ENCODE measurements at regions not wholly inside any gene's neighbourhood (a gene's known extent, or its start where the extent isn't known, plus 50 kb on each side); places are given as distances from the start of the nearest gene placed in this dataset.

DNA sequence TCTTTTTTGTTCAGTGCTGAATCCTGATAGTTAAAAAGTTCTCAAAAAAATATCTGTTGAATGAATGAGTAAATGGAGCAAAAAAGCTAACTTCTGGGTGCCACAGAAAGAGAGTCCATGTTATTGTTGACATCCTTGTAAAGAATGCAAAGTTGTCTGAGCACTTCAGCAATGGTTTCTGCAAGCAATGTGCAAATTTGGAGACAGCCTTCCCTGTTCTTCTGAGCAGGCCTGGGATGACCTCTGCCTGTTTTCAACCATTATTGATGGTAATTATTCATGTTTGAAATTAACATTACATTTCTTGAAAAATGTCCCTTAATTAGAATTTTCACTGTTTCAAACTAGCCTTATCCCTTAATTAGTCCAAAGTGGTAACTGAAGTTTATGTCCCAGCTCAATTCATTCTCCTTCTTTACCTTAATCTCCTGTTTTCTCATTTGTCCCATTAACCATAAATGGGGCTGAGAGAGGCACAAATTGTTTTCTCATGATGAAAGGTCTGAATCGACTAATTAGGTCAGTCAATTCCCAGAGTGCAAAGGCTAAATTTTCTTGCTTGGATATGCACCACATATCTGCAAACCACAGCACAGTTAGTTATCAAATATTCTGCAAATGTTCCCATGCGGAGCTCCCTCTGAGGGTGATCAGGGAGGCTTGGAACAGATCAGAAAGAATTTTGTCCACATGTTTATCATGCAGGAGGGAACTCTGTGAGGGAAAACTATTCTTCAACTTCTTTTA is 139.4 kb upstream of the KRR1 start:
- TF ChIP-seq GATA2 (IDR thresholded peaks at IDR 0.05; ENCODE audit: low read depth, low read length) (no peak), GATA3 (IDR thresholded peaks at IDR 0.05; ENCODE audit: low read depth, low read length) (no peak)

All from SH-SY5Y (cell line).